ENCODE measurements at regions not wholly inside any gene's neighbourhood (a gene's known extent, or its start where the extent isn't known, plus 50 kb on each side); places are given as distances from the start of the nearest gene placed in this dataset.

- H3K9me3 ChIP-seq (ENCODE audit: control insufficient read depth, insufficient read depth, low read length): no peaks in the 10 kb centered on the region
- no peaks in the 10 kb centered on the region for H3K4me1 ChIP-seq (ENCODE audit: control insufficient read depth, insufficient read depth, low read length)
- H3K36me3 ChIP-seq (ENCODE audit: control insufficient read depth, insufficient read depth, low read length): no peaks in the 10 kb centered on the region
- H3K27me3 ChIP-seq (ENCODE audit: control insufficient read depth, insufficient read depth, low read length): no peaks in the 10 kb centered on the region
- no peak overlapping the region for H3K4me3 ChIP-seq (ENCODE audit: low read depth, low read length)
- no peak overlapping the region for H3K9ac ChIP-seq (ENCODE audit: low read depth, low read length)
Measured at GRCh38 chr10:78205457-78206016, 171.9 kb downstream of the RPS24 start.

- no peaks in the 10 kb centered on the region for H3K4me1 ChIP-seq (ENCODE audit: control insufficient read depth, insufficient read depth, low read length)
- H3K27me3 ChIP-seq (ENCODE audit: control insufficient read depth, insufficient read depth, low read length): no peaks in the 10 kb centered on the region
- H3K36me3 ChIP-seq (ENCODE audit: control insufficient read depth, insufficient read depth, low read length): no peaks in the 10 kb centered on the region
- no peak overlapping the region for H3K4me3 ChIP-seq (ENCODE audit: low read depth, low read length)
- no peaks in the 10 kb centered on the region for H3K9me3 ChIP-seq (ENCODE audit: control insufficient read depth, insufficient read depth, low read length)
- no peak overlapping the region for H3K9ac ChIP-seq (ENCODE audit: low read depth, low read length)
Measured at GRCh38 chr10:78207216-78207615, 173.6 kb downstream of the RPS24 start.

- H3K4me3 ChIP-seq (ENCODE audit: low read depth, low read length): no peak overlapping the region
- H3K4me1 ChIP-seq (ENCODE audit: control insufficient read depth, insufficient read depth, low read length): no peaks in the 10 kb centered on the region
- H3K27me3 ChIP-seq (ENCODE audit: control insufficient read depth, insufficient read depth, low read length): no peaks in the 10 kb centered on the region
- no peaks in the 10 kb centered on the region for H3K36me3 ChIP-seq (ENCODE audit: control insufficient read depth, insufficient read depth, low read length)
- H3K9me3 ChIP-seq (ENCODE audit: control insufficient read depth, insufficient read depth, low read length): no peaks in the 10 kb centered on the region
- H3K9ac ChIP-seq (ENCODE audit: low read depth, low read length): no peak overlapping the region
Measured at GRCh38 chr10:78207776-78208175, 174.1 kb downstream of the RPS24 start.

GRCh38 chr10:78209970-78210369 lies 176.3 kb downstream of the RPS24 start:
- Histone ChIP-seq H3K4me1 (ENCODE audit: control insufficient read depth, insufficient read depth, low read length) (no peaks in the 10 kb centered on the region), H3K9ac (ENCODE audit: low read depth, low read length) (no peak overlapping the region), H3K36me3 (ENCODE audit: control insufficient read depth, insufficient read depth, low read length) (no peaks in the 10 kb centered on the region), H3K4me3 (ENCODE audit: low read depth, low read length) (no peak overlapping the region), H3K27me3 (ENCODE audit: control insufficient read depth, insufficient read depth, low read length) (no peaks in the 10 kb centered on the region), H3K9me3 (ENCODE audit: control insufficient read depth, insufficient read depth, low read length) (no peaks in the 10 kb centered on the region)

GRCh38 chr10:78210548-78210947 lies 176.9 kb downstream of the RPS24 start:
- H3K36me3 ChIP-seq (ENCODE audit: control insufficient read depth, insufficient read depth, low read length): no peaks in the 10 kb centered on the region
- no peaks in the 10 kb centered on the region for H3K4me1 ChIP-seq (ENCODE audit: control insufficient read depth, insufficient read depth, low read length)
- H3K27me3 ChIP-seq (ENCODE audit: control insufficient read depth, insufficient read depth, low read length): no peaks in the 10 kb centered on the region
- H3K4me3 ChIP-seq (ENCODE audit: low read depth, low read length): no peak overlapping the region
- H3K9ac ChIP-seq (ENCODE audit: low read depth, low read length): no peak overlapping the region
- H3K9me3 ChIP-seq (ENCODE audit: control insufficient read depth, insufficient read depth, low read length): no peaks in the 10 kb centered on the region

GRCh38 chr10:78210976-78211375 lies 177.3 kb downstream of the RPS24 start:
- H3K9ac ChIP-seq (ENCODE audit: low read depth, low read length): no peak overlapping the region
- no peaks in the 10 kb centered on the region for H3K4me1 ChIP-seq (ENCODE audit: control insufficient read depth, insufficient read depth, low read length)

GRCh38 chr10:78211561-78212051 lies 177.9 kb downstream of the RPS24 start:
- H3K27me3 ChIP-seq (ENCODE audit: control insufficient read depth, insufficient read depth, low read length): no peaks in the 10 kb centered on the region
- no peaks in the 10 kb centered on the region for H3K36me3 ChIP-seq (ENCODE audit: control insufficient read depth, insufficient read depth, low read length)
- H3K4me3 ChIP-seq (ENCODE audit: low read depth, low read length): no peak overlapping the region
- no peaks in the 10 kb centered on the region for H3K4me1 ChIP-seq (ENCODE audit: control insufficient read depth, insufficient read depth, low read length)
- no peak overlapping the region for H3K9ac ChIP-seq (ENCODE audit: low read depth, low read length)
- H3K9me3 ChIP-seq (ENCODE audit: control insufficient read depth, insufficient read depth, low read length): no peaks in the 10 kb centered on the region

More at GRCh38 chr10:78210976-78211375, 177.3 kb downstream of the RPS24 start:
- H3K4me3 ChIP-seq (ENCODE audit: low read depth, low read length): no peak overlapping the region
- H3K27me3 ChIP-seq (ENCODE audit: control insufficient read depth, insufficient read depth, low read length): no peaks in the 10 kb centered on the region
- no peaks in the 10 kb centered on the region for H3K36me3 ChIP-seq (ENCODE audit: control insufficient read depth, insufficient read depth, low read length)
- no peaks in the 10 kb centered on the region for H3K9me3 ChIP-seq (ENCODE audit: control insufficient read depth, insufficient read depth, low read length)

GRCh38 chr10:78212060-78212785 lies 178.6 kb downstream of the RPS24 start:
- Histone ChIP-seq H3K9me3 (ENCODE audit: control insufficient read depth, insufficient read depth, low read length) (no peaks in the 10 kb centered on the region), H3K36me3 (ENCODE audit: control insufficient read depth, insufficient read depth, low read length) (no peaks in the 10 kb centered on the region), H3K4me1 (ENCODE audit: control insufficient read depth, insufficient read depth, low read length) (no peaks in the 10 kb centered on the region), H3K9ac (ENCODE audit: low read depth, low read length) (no peak overlapping the region), H3K27me3 (ENCODE audit: control insufficient read depth, insufficient read depth, low read length) (no peaks in the 10 kb centered on the region), H3K4me3 (ENCODE audit: low read depth, low read length) (no peak overlapping the region)

- Histone ChIP-seq H3K4me1 (ENCODE audit: control insufficient read depth, insufficient read depth, low read length) (no peaks in the 10 kb centered on the region), H3K27me3 (ENCODE audit: control insufficient read depth, insufficient read depth, low read length) (no peaks in the 10 kb centered on the region), H3K4me3 (ENCODE audit: low read depth, low read length) (no peak overlapping the region), H3K9me3 (ENCODE audit: control insufficient read depth, insufficient read depth, low read length) (no peaks in the 10 kb centered on the region), H3K9ac (ENCODE audit: low read depth, low read length) (no peak overlapping the region), H3K36me3 (ENCODE audit: control insufficient read depth, insufficient read depth, low read length) (no peaks in the 10 kb centered on the region)
Measured at GRCh38 chr10:78212786-78213175, 179.1 kb downstream of the RPS24 start.

GRCh38 chr10:78214955-78215354 lies 181.3 kb downstream of the RPS24 start:
- no peaks in the 10 kb centered on the region for H3K27me3 ChIP-seq (ENCODE audit: control insufficient read depth, insufficient read depth, low read length)
- H3K4me1 ChIP-seq (ENCODE audit: control insufficient read depth, insufficient read depth, low read length): no peaks in the 10 kb centered on the region

GRCh38 chr10:78215645-78216044 lies 182.0 kb downstream of the RPS24 start:
- Histone ChIP-seq H3K27me3 (ENCODE audit: control insufficient read depth, insufficient read depth, low read length) (no peaks in the 10 kb centered on the region), H3K4me3 (ENCODE audit: low read depth, low read length) (no peak overlapping the region), H3K9me3 (ENCODE audit: control insufficient read depth, insufficient read depth, low read length) (no peaks in the 10 kb centered on the region), H3K9ac (ENCODE audit: low read depth, low read length) (no peak overlapping the region), H3K36me3 (ENCODE audit: control insufficient read depth, insufficient read depth, low read length) (no peaks in the 10 kb centered on the region), H3K4me1 (ENCODE audit: control insufficient read depth, insufficient read depth, low read length) (no peaks in the 10 kb centered on the region)

More at GRCh38 chr10:78214955-78215354, 181.3 kb downstream of the RPS24 start:
- Histone ChIP-seq H3K9ac (ENCODE audit: low read depth, low read length) (no peak overlapping the region), H3K4me3 (ENCODE audit: low read depth, low read length) (no peak overlapping the region), H3K36me3 (ENCODE audit: control insufficient read depth, insufficient read depth, low read length) (no peaks in the 10 kb centered on the region), H3K9me3 (ENCODE audit: control insufficient read depth, insufficient read depth, low read length) (no peaks in the 10 kb centered on the region)

GRCh38 chr10:78217336-78217735 lies 183.7 kb downstream of the RPS24 start:
- Histone ChIP-seq H3K36me3 (ENCODE audit: control insufficient read depth, insufficient read depth, low read length) (no peaks in the 10 kb centered on the region), H3K4me3 (ENCODE audit: low read depth, low read length) (no peak overlapping the region), H3K9me3 (ENCODE audit: control insufficient read depth, insufficient read depth, low read length) (no peaks in the 10 kb centered on the region), H3K27me3 (ENCODE audit: control insufficient read depth, insufficient read depth, low read length) (no peaks in the 10 kb centered on the region), H3K4me1 (ENCODE audit: control insufficient read depth, insufficient read depth, low read length) (no peaks in the 10 kb centered on the region), H3K9ac (ENCODE audit: low read depth, low read length) (no peak overlapping the region)
